ENCODE measurements at regions not wholly inside any gene's neighbourhood (a gene's known extent, or its start where the extent isn't known, plus 50 kb on each side); places are given as distances from the start of the nearest gene placed in this dataset.

DNA sequence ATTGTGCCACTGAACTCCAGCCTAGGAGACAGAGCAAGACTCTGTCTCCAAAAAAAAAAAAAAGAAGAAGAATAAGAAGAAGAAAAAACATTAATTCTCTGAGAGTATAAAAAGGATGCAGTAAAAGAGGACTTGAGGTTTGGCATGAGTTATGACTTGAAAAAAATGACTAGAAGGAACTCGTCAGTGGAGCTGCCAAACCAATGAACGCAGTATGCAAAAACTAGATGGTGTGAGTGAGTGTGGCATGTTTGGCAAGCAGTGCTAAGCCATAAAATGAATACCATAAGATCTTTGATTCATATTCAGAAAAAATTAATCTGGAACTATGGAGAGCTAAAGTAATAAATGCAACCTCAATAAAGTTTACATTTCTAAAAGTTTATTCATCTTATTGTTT is 68.6 kb upstream of the MEOX2 start:
- TF ChIP-seq, protein P1, sequence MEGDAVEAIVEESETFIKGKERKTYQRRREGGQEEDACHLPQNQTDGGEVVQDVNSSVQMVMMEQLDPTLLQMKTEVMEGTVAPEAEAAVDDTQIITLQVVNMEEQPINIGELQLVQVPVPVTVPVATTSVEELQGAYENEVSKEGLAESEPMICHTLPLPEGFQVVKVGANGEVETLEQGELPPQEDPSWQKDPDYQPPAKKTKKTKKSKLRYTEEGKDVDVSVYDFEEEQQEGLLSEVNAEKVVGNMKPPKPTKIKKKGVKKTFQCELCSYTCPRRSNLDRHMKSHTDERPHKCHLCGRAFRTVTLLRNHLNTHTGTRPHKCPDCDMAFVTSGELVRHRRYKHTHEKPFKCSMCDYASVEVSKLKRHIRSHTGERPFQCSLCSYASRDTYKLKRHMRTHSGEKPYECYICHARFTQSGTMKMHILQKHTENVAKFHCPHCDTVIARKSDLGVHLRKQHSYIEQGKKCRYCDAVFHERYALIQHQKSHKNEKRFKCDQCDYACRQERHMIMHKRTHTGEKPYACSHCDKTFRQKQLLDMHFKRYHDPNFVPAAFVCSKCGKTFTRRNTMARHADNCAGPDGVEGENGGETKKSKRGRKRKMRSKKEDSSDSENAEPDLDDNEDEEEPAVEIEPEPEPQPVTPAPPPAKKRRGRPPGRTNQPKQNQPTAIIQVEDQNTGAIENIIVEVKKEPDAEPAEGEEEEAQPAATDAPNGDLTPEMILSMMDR (IDR thresholded peaks at IDR 0.05; ENCODE audit: insufficient read depth, low read depth, low read length), result no peak
- TF ChIP-seq EZH2 (IDR thresholded peaks at IDR 0.05; ENCODE audit: insufficient read depth, low read length), result no peak

Measured in astrocyte (in vitro differentiated cells and primary cell).